IMR-90 (cell line): ENCODE measurements at regions not wholly inside any gene's neighbourhood (a gene's known extent, or its start where the extent isn't known, plus 50 kb on each side); places are given as distances from the start of the nearest gene placed in this dataset.

ENCODE experiments used
- ATAC-seq: fragments of 200-7000 bp; cut with Tn5 transposase; 2 replicates; pipeline ENCODE4 v1.9.1; 2020; ENCODE audit warnings: low read depth, mild to moderate bottlenecking, moderate library complexity
- BruUV-seq: library from RNA; stranded (reverse); fragments of 400-500 nt; replicated peaks from 2 replicates; lab custom pipeline; 2021; lab: Mats Ljungman, UMichigan
- CTCF ChIA-PET: fragments of 300-600 bp; formaldehyde crosslinking; extraction: SDS; loops from one replicate; lab custom pipeline; 2021; ENCODE audit warnings: antibody characterized with exemption; lab: Yijun Ruan, JAX
- POLR2A ChIA-PET: fragments of 300-600 bp; sonication (Branson Sonifier 250); formaldehyde crosslinking; loops from one replicate; lab custom pipeline; 2022; ENCODE audit warnings: antibody characterized with exemption; ENCODE audit not compliant: unreplicated experiment; lab: Charles Lee
- DNase-seq: peaks from one replicate; pipeline ENCODE4 v3.0.0; 2013
- H2AFZ ChIP-seq: replicated peaks from 2 replicates; pipeline ENCODE3; 2013; ENCODE audit warnings: low read length, mild to moderate bottlenecking; ENCODE audit not compliant: poor library complexity
- H2AK5ac ChIP-seq: 2 replicates; pipeline ENCODE4 v1.6.1; 2013; ENCODE audit warnings: low read depth, low read length, inconsistent platforms
- H2AK9ac ChIP-seq: replicated peaks from 2 replicates; pipeline ENCODE3; 2013; ENCODE audit warnings: mild to moderate bottlenecking, low read depth, low read length, moderate library complexity; ENCODE audit not compliant: poor library complexity
- H2BK120ac ChIP-seq: 2 replicates; pipeline ENCODE4 v1.6.1; 2013; ENCODE audit warnings: low read depth, low read length, inconsistent platforms
- H2BK15ac ChIP-seq: 3 replicates; pipeline ENCODE4 v1.6.1; 2013; ENCODE audit warnings: low read depth, low read length, inconsistent platforms
- H2BK20ac ChIP-seq: 2 replicates; pipeline ENCODE4 v1.6.1; 2013; ENCODE audit warnings: low read depth, mild to moderate bottlenecking, inconsistent platforms, low read length, moderate library complexity
- H2BK5ac ChIP-seq: 2 replicates; pipeline ENCODE4 v1.6.1; 2013; ENCODE audit warnings: mild to moderate bottlenecking, low read depth, low read length, inconsistent platforms; ENCODE audit not compliant: poor library complexity, severe bottlenecking
- H3K14ac ChIP-seq: replicated peaks from 2 replicates; pipeline ENCODE4 v1.6.1; 2013; ENCODE audit warnings: low read depth, low read length, inconsistent platforms
- H3K18ac ChIP-seq: 2 replicates; pipeline ENCODE4 v1.6.1; 2013; ENCODE audit warnings: low read depth, low read length, control low read depth
- H3K23ac ChIP-seq: 2 replicates; pipeline ENCODE4 v1.6.1; 2013; ENCODE audit warnings: low read depth, low read length, inconsistent platforms
- H3K27ac ChIP-seq: 2 replicates; pipeline ENCODE4 v1.5.1; 2013; ENCODE audit warnings: mild to moderate bottlenecking, control low read depth, low read length; ENCODE audit not compliant: insufficient read depth
- H3K27me3 ChIP-seq: 2 replicates; pipeline ENCODE4 v1.6.1; 2013; ENCODE audit warnings: low read length; ENCODE audit not compliant: control insufficient read depth, insufficient read depth
- H3K36me3 ChIP-seq: 2 replicates; pipeline ENCODE4 v1.6.1; 2013; ENCODE audit warnings: low read length, mixed read lengths; ENCODE audit not compliant: control insufficient read depth, insufficient read depth
- H3K4ac ChIP-seq: 2 replicates; pipeline ENCODE4 v1.6.1; 2013; ENCODE audit warnings: low read depth, low read length, inconsistent platforms
- H3K4me1 ChIP-seq: 2 replicates; pipeline ENCODE4 v1.6.1; 2013; ENCODE audit warnings: low read length, mixed read lengths; ENCODE audit not compliant: control insufficient read depth, insufficient read depth
- H3K4me2 ChIP-seq: 2 replicates; pipeline ENCODE4 v1.6.1; 2013; ENCODE audit warnings: low read depth, mild to moderate bottlenecking, control low read depth, low read length, moderate library complexity
- H3K4me3 ChIP-seq: 2 replicates; pipeline ENCODE4 v1.5.1; 2013; ENCODE audit warnings: low read depth, mild to moderate bottlenecking, control low read depth, low read length, moderate library complexity; ENCODE audit not compliant: insufficient read depth
- H3K56ac ChIP-seq: 2 replicates; pipeline ENCODE4 v1.6.1; 2013; ENCODE audit warnings: low read length, inconsistent platforms; ENCODE audit not compliant: insufficient read depth; ENCODE audit errors: extremely low read depth
- H3K79me1 ChIP-seq, 2 experiments: 2 replicates each; pipeline ENCODE4 v1.6.1; 2013; ENCODE audit warnings: low read length in 2 of 2, inconsistent platforms in 1 of 2, low read depth in 1 of 2
- H3K9ac ChIP-seq: 2 replicates; pipeline ENCODE4 v1.6.1; 2013; ENCODE audit warnings: low read depth, low read length, control low read depth
- H3K9me1 ChIP-seq: 2 replicates; pipeline ENCODE4 v1.6.1; 2013; ENCODE audit warnings: low read length, inconsistent platforms; ENCODE audit not compliant: insufficient read depth
- H3K9me3 ChIP-seq: 2 replicates; pipeline ENCODE4 v1.6.1; 2013; ENCODE audit warnings: low read length; ENCODE audit not compliant: control insufficient read depth, insufficient read depth
- H4K20me1 ChIP-seq: 2 replicates; pipeline ENCODE4 v1.6.1; 2013; ENCODE audit warnings: low read length, inconsistent platforms; ENCODE audit not compliant: insufficient read depth
- H4K5ac ChIP-seq: 2 replicates; pipeline ENCODE4 v1.6.1; 2013; ENCODE audit warnings: mild to moderate bottlenecking, low read depth, low read length, control low read depth
- H4K8ac ChIP-seq, 2 experiments: 2 replicates each; pipeline ENCODE4 v1.6.1; 2013; ENCODE audit warnings: low read depth in 2 of 2, low read length in 2 of 2, control low read depth in 1 of 2, inconsistent platforms in 1 of 2
- H4K91ac ChIP-seq: 2 replicates; pipeline ENCODE4 v1.6.1; 2013; ENCODE audit warnings: low read depth, low read length, inconsistent platforms; ENCODE audit not compliant: insufficient read depth
- CHD1 ChIP-seq: IDR thresholded peaks from 2 replicates; pipeline ENCODE4 v1.6.1; 2012; ENCODE audit warnings: low read depth, low read length, improper control_type of control experiment
- MAFK ChIP-seq: IDR thresholded peaks from 2 replicates; pipeline ENCODE4 v1.6.1; 2012; ENCODE audit warnings: low read depth, low read length, improper control_type of control experiment
- NFE2L2 ChIP-seq: fragments of 150-350 bp; IDR thresholded peaks from 2 replicates; pipeline ENCODE4 v1.6.1; 2016; ENCODE audit warnings: low read depth, mild to moderate bottlenecking, low read length
- RFX5 ChIP-seq: IDR thresholded peaks from 2 replicates; pipeline ENCODE4 v1.8.0; 2012; ENCODE audit warnings: low read depth, mild to moderate bottlenecking, low read length, moderate library complexity
- WGBS, 2 experiments: methylation state at CpG; one replicate each; pipeline versions ENCODE4 v1.1.5 to v1.1.7; 2013; ENCODE audit warnings: missing lambda C conversion rate in 2 of 2; ENCODE audit not compliant: insufficient read length in 1 of 2; ENCODE audit errors: extremely low coverage in 2 of 2; 5-methylcytosine and 5-hydroxymethylcytosine counted together
- dilution Hi-C: fragments of 300-500 bp; cut with HindIII; formaldehyde crosslinking; loops from one replicate; pipeline ENCODE4 v1.14.3; 2018; ENCODE audit warnings: low sequenced_read_pairs; ENCODE audit not compliant: unreplicated experiment
- in situ Hi-C: fragments of 300-500 bp; cut with MboI; formaldehyde crosslinking; loops from 3 replicates; pipeline ENCODE4 v1.14.3; 2019; ENCODE audit warnings: low sequenced_read_pairs, inconsistent platforms, mixed read lengths
- intact Hi-C: fragments of 100-400 bp; cut with micrococcal nuclease; formaldehyde crosslinking; loops from 2 replicates; pipeline ENCODE4 v1.10.0; 2022

DNA sequence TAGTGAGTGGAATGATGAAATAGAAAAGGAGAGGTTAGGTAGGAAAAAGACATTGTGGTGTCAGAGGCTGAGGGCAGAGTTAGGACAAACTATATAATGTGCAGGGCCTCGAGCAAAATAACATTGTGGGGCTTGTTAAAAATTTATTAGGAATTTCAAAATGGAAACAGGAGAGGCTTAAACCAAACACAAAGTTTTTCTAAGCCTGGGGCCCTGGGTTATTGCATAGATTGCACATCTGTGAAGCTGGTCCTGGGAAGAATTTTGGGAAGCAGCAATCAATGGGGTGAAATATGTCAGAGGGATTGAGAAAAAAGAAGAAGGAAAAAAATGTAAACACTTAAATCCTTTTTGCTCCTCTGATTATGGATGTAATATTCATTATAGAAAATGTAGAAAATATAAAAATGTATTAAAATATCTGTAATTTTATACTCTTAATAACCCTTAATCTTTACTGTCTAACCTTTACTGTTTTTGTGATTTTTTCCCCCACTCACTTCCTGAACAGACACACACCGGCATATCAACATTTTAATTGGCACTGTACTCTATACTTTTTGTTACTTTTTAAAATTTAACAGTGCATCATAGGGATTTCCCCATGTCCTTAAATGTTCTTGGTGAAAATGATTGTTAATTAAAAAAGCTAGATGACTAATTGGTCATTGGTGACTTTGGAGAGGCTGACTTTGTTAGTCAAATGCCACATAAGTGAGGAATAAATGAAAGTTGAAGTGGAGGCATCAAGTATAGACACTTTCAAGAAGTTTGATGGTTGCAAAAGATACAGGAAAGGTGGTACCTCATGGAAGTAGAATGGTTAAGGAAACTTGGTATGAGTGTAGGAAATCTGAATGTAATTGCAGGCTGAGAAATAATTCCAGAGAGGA is 183.4 kb downstream of the NFKBIZ start:
- Histone ChIP-seq H3K4me2 (no peak overlapping the region), H4K91ac (no peak overlapping the region), H3K27ac (no peak overlapping the region), H3K9me1 (no peaks in the 10 kb centered on the region), H2AFZ (no peak overlapping the region), H2BK120ac (no peak overlapping the region), H3K36me3 (no peaks in the 10 kb centered on the region), H3K9me3 (no peaks in the 10 kb centered on the region), H4K20me1 (no peaks in the 10 kb centered on the region), H2AK5ac (no peak overlapping the region), H3K9ac (no peak overlapping the region), H2AK9ac (no peak overlapping the region), H3K27me3 (no peaks in the 10 kb centered on the region), H3K79me1 (no peaks in the 10 kb centered on the region), H4K8ac (no peak overlapping the region), H3K23ac (no peak overlapping the region), H3K14ac (no peak overlapping the region), H3K4me1 (no peaks in the 10 kb centered on the region), H2BK20ac (no peak overlapping the region), H3K18ac (no peak overlapping the region), H3K4ac (no peak overlapping the region), H2BK5ac (no peak overlapping the region), H3K4me3 (no peak overlapping the region), H4K5ac (no peak overlapping the region), H3K56ac (no peak overlapping the region), H2BK15ac (no peak overlapping the region)
- ChIA-PET CTCF (interaction anchor here (1.0 kb wide), 1 partner anchor 9 kb away, joined by 4 read pairs; no protein-coding TSS in a partner anchor), POLR2A (no interaction called here)
- dilution Hi-C loops (no loop called here), in situ Hi-C loops (no loop called here), intact Hi-C loops (no loop called here)
- TF ChIP-seq NFE2L2 (no peak), RFX5 (no peak), CHD1 (no peak), MAFK (no peak)
- DNase-seq (no peak), ATAC-seq (no peak)
- no TSS peak for BruUV-seq
- WGBS, 2 experiments, result no CpG with 5 or more reads among the region's 2 CpGs
